ENCODE measurements at regions not wholly inside any gene's neighbourhood (a gene's known extent, or its start where the extent isn't known, plus 50 kb on each side); places are given as distances from the start of the nearest gene placed in this dataset.

DNA sequence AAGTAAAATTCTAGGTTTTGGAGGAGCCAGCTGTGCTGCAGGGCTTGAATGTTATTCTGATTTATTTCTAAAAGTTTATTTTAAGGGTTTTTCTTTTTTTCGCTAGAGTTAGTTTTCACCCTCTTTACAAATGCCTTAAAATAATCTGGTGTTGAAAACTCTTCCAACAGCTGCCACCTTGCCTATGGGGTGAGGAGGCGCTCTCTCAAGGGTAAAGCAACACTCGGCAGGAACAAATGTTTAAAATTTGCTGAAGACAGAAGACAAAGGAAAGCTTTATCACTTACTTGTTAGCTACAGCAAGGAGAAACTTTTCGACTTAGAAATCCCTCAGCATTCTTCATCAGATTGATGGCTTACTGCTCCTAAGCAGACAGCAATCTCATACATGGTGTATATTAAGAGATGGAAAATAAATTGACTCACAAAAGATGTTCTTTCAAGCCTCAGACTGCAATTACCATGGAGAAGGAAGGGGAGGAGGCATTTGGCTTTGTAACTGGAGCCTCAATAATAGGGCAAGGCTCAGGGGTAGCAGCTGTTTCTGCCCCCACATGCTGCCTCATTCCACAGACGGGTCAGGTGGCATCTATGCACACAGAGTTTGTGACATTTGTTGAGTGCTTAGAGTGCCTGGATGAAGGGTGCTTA, 79.8 kb upstream of the RALGPS2 start:
- Histone ChIP-seq H3K27ac (no peak overlapping the region), H3K4me1 (peaks cover 0 to 27% of the 10 kb centered on the region in 2 donors), H3K27me3 (no peaks in the 10 kb centered on the region), H3K4me3 (no peak overlapping the region), H3K36me3 (no peaks in the 10 kb centered on the region), H3K9me3 (no peaks in the 10 kb centered on the region)
- DNase-seq (ENCODE audit: low spot score), result no peak
- TF ChIP-seq, protein P1, sequence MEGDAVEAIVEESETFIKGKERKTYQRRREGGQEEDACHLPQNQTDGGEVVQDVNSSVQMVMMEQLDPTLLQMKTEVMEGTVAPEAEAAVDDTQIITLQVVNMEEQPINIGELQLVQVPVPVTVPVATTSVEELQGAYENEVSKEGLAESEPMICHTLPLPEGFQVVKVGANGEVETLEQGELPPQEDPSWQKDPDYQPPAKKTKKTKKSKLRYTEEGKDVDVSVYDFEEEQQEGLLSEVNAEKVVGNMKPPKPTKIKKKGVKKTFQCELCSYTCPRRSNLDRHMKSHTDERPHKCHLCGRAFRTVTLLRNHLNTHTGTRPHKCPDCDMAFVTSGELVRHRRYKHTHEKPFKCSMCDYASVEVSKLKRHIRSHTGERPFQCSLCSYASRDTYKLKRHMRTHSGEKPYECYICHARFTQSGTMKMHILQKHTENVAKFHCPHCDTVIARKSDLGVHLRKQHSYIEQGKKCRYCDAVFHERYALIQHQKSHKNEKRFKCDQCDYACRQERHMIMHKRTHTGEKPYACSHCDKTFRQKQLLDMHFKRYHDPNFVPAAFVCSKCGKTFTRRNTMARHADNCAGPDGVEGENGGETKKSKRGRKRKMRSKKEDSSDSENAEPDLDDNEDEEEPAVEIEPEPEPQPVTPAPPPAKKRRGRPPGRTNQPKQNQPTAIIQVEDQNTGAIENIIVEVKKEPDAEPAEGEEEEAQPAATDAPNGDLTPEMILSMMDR (IDR thresholded peaks at IDR 0.05), result no peak

DNA sequence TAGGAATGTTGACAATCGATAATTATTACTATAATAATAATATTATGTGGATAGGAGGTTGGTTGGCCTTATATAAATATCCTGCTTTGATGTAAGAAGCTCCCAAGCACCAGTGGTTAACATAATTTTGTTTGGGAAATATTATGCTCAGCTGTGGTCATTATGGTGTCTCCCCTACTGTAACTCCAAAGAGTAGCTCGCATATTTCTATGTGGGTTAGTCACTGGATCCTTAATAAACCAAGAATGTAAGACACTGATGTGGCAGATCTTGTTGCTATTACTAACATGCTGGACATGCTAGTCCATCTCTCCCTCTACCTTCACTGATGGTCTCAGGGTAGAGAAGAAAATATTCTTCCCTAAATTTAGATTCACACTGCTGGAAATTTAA, 79.2 kb upstream of the RALGPS2 start:
- Histone ChIP-seq H3K27me3 (no peaks in the 10 kb centered on the region), H3K36me3 (no peaks in the 10 kb centered on the region), H3K9me3 (no peaks in the 10 kb centered on the region), H3K27ac (no peak overlapping the region), H3K4me1 (peaks cover 0 to 27% of the 10 kb centered on the region in 2 donors), H3K4me3 (no peak overlapping the region)
- TF ChIP-seq, protein P1 (IDR thresholded peaks at IDR 0.05), result no peak
- DNase-seq (ENCODE audit: low spot score), result no peak

DNA sequence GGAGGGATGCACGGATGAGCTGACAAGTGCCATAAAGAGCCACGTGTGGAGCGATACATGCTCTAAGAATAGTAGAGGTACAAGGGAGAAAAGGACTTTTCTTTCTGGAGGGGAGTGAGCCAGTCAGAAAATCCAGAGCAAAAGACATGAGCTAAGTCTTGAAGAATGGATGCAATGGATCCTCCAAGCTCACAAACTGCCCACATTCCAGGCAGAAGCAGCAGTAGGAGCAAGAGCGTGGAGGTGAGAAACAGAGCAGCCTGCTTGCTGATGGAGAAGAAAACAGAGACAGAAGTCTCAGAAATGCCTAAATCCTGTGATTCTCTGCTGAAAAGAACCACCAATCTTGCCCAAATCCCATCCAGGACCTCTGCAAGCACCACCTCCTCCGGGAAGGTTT, 78.2 kb upstream of the RALGPS2 start:
- H3K27ac ChIP-seq, result no peak overlapping the region
- no peak overlapping the region for H3K4me3 ChIP-seq
- no peaks in the 10 kb centered on the region for H3K36me3 ChIP-seq
- TF ChIP-seq, protein P1 (IDR thresholded peaks at IDR 0.05), result no peak
- no peaks in the 10 kb centered on the region for H3K27me3 ChIP-seq
- no peak for DNase-seq (ENCODE audit: low spot score)
- no peaks in the 10 kb centered on the region for H3K9me3 ChIP-seq
- H3K4me1 ChIP-seq, result peaks cover 0 to 31% of the 10 kb centered on the region in 2 donors

DNA sequence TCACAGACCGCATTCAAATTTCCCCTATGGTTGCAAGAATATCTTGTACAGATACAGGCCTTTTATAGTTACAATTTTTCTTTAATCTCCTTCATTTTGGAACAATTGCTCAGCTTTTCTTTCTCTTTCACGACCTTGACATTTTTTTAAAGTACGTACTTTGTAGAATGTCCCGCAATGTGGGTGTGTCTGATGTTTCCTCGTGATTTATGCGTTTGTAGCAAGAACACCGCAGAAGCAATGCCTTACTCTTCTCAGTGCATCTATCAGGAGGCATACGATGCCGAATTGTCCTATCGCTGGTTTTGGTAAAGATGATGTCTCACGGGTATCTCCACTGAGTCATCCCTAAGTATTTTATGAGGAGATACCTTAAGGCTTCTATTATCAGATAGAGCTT, 76.9 kb upstream of the RALGPS2 start:
- Histone ChIP-seq H3K36me3 (no peaks in the 10 kb centered on the region), H3K4me1 (peaks cover 0 to 31% of the 10 kb centered on the region in 2 donors), H3K4me3 (no peak overlapping the region), H3K27me3 (no peaks in the 10 kb centered on the region), H3K9me3 (no peaks in the 10 kb centered on the region), H3K27ac (no peak overlapping the region)
- TF ChIP-seq, protein P1 (IDR thresholded peaks at IDR 0.05), result no peak
- no peak for DNase-seq (ENCODE audit: low spot score)

DNA sequence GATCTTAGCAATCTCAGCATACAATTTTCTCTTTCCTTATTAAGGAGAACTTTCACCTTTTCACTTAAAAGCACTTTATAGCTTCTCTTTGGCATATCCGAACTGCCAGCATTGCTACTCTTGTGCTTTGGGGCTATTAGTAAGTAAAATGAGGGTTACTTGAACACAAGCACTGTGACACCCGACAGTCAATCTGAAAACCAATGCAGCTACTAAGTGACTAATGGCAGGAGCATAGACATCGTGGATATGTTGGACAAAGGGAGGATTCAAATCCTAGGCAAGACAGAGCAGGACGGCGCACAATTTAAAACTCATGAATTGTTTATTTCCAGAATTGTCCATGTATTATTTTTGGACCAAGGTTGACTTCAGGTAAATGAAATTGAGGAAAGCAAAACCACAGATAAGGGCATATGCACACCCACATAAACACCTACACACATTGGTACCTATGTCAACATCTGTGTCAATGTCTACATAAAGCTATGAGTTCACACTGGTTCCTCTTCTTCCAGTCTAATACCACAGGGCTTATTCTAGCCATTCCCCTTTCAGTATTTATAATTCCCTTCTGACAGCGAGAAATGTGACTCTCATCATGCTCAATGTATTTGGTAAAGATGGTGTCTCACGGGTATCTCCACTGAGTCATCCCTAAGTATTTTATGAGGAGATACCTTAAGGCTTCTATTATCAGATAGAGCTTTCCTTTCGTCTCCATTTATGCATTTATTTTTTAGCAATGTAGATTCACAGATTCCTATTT, 75.3 kb upstream of the RALGPS2 start:
- peaks cover 0 to 15% of the 10 kb centered on the region in 2 donors for H3K4me1 ChIP-seq
- no peaks in the 10 kb centered on the region for H3K27me3 ChIP-seq
- H3K27ac ChIP-seq, result no peak overlapping the region
- TF ChIP-seq, protein P1 (IDR thresholded peaks at IDR 0.05), result no peak
- DNase-seq (ENCODE audit: low spot score), result no peak
- no peaks in the 10 kb centered on the region for H3K9me3 ChIP-seq
- no peak overlapping the region for H3K4me3 ChIP-seq
- H3K36me3 ChIP-seq, result no peaks in the 10 kb centered on the region

Measured in right atrium auricular region (tissue), 2 donors.